ENCODE measurements at regions not wholly inside any gene's neighbourhood (a gene's known extent, or its start where the extent isn't known, plus 50 kb on each side); places are given as distances from the start of the nearest gene placed in this dataset.
A peak's percentile ranks its signal among the peaks of the same experiment; 100 is the strongest.
"Not testable (repeated sequence)": the region's sequence is repeated elsewhere in the genome, so short reads cannot be mapped to it uniquely, and the experiment has no call there.

DNA sequence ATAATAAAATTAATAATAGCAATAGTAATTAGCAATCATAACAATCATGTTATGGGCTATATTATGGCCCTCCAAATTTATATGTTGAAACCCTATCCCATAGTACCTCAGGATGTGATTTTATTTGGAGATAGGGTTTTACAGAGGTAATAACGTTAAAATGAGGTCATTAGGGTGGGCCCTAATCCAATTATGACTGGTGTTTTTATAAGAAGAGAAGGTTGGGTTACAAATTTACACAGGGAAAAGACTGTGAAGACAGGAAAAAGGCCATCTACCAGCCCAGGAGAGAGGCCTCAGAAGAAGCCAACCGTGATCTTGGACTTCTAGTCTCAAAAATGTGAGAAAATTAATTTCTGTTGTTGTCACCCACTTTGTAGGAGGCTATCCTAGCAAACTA is 353.1 kb downstream of the CHL1 start:
- H3K27me3 Mint-ChIP-seq = peaks cover 1% of the 10 kb centered on the region
- no peak overlapping the region for H3K4me3 Mint-ChIP-seq
- H3K36me3 Mint-ChIP-seq = peaks cover 2% of the 10 kb centered on the region
- no peaks in the 10 kb centered on the region for H3K4me1 Mint-ChIP-seq
- peaks cover 2 to 7% (median 3%) of the 10 kb centered on the region in 3 donors for H3K9me3 Mint-ChIP-seq
- H3K27ac Mint-ChIP-seq = no peak overlapping the region

DNA sequence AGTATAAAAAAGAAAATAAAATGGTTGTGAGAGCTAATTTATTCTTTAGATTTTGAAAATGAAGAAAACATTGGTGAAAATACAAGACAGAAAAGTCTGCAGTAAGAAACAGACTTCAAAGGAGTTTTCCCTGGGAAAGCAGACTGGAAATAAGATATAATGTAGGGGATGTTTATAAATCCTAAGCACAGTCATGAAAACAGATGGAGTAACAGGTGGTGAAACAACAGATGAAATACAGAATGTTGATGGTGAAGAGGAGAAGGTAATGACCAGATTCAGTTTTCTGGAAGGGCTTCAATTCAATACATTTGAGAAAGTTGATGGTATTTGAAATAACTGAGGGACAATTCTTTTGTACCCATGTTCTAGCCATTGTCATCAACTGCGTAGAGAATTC is 353.9 kb downstream of the CHL1 start:
- Mint-ChIP-seq H3K4me1 (no peaks in the 10 kb centered on the region), H3K9me3 (peaks cover 2 to 7% (median 3%) of the 10 kb centered on the region in 3 donors), H3K27ac (no peak overlapping the region), H3K4me3 (no peak overlapping the region), H3K27me3 (peaks cover 1% of the 10 kb centered on the region), H3K36me3 (peaks cover 2% of the 10 kb centered on the region)

DNA sequence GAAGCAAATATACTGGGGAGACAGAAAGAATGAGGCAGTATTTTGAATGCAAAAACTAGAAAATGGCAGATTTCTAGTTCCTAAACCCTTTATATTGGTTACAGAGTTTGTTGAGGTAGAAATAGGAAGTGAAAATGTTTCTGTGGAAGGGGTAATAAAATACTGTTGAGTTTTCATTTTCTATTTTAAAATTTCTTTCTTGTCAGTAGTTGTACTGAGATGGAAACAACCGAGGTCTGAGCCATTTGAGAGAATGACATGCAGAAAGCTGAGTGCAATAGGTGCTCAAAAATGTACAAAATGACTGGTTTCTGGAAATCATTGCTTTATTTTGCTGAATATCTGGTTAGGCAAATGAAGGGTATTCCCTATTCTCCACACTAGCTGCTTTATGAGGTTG is 361.4 kb downstream of the CHL1 start:
- peak overlapping the region in 1 of 4 donors; percentile 61 for H3K4me3 Mint-ChIP-seq
- no peaks in the 10 kb centered on the region for H3K36me3 Mint-ChIP-seq
- H3K27me3 Mint-ChIP-seq = no peaks in the 10 kb centered on the region
- peaks cover 8 to 10% (median 10%) of the 10 kb centered on the region in 3 donors for H3K4me1 Mint-ChIP-seq
- H3K9me3 Mint-ChIP-seq = no peaks in the 10 kb centered on the region
- no peak overlapping the region for H3K27ac Mint-ChIP-seq

DNA sequence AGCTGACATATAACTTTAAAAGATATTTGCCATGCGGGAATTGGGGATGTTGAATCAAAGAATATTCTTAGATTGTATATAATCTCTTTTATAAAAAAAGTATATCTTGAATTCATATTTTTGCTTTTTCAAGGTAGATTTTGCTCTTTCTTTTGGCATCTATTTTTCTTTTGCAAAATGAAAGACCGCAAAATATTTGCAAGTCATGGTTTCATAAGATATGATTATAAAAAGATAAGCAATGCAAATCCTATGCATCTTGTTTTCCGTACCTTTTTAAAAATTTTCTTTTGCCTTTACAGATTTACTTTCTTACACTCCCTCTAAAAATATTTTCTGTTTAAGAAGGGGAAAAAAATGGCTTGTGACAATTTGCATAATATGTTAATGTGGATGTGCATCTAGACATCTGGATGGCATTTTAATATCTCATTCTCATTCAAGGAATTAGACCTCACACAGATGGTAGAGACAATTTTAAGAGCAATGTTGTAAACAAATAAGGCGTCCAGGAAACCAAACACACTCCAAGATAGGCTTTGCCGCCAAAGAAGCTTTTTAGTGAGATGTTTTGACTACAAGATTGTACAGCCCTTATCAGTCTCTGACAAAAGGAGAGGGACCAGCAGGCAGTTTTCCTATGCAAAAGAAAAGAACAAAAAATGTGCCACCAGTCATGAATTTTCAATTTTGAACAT is 371.1 kb downstream of the CHL1 start:
- Mint-ChIP-seq H3K27ac (no peak overlapping the region), H3K27me3 (no peaks in the 10 kb centered on the region), H3K36me3 (no peaks in the 10 kb centered on the region), H3K4me1 (no peaks in the 10 kb centered on the region), H3K4me3 (no peak overlapping the region), H3K9me3 (no peaks in the 10 kb centered on the region)

DNA sequence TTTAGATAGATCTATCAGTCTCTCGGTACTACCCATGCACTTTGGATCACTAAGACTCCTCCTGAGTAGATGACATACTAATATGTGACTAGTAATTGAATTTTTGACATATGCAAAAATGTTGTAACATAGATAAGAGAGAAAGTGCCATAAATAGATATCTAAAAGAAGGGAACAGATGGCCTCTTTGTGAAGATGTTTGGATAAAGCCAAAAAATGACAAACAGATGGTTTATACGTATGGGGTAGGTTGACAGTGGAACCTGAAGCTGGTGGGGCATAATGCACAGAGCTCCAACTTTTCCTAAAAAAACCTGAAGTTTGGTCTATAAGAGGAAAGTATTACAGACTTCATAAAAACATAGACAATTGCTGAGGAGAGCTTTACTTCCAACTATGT is 383.0 kb downstream of the CHL1 start:
- H3K27ac Mint-ChIP-seq, H3K4me1 Mint-ChIP-seq, H3K9me3 Mint-ChIP-seq, H3K36me3 Mint-ChIP-seq, H3K27me3 Mint-ChIP-seq: not testable (repeated sequence)
- peak overlapping the region in 1 of 4 donors; percentile 37 for H3K4me3 Mint-ChIP-seq

DNA sequence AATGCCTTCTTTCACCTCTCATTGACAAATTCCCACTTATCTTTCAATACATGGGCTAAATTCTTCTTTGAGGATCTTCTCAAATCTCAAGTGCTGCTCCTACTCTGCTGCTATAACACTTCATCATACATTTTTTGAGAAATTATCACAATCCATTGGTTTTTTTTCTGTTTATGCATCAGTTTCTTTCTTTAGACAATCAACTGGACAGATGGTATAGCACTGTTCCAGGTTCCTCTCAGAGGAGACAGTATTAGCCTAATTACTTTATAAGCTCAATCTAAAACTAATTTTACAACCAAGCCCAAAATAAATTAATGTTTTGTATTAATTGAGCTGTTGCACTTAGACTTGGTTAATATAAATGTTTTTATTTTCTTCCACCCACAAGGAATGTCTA is 392.5 kb downstream of the CHL1 start:
- not testable (repeated sequence) for H3K27ac Mint-ChIP-seq, H3K27me3 Mint-ChIP-seq, H3K36me3 Mint-ChIP-seq, H3K4me3 Mint-ChIP-seq, H3K9me3 Mint-ChIP-seq, H3K4me1 Mint-ChIP-seq

DNA sequence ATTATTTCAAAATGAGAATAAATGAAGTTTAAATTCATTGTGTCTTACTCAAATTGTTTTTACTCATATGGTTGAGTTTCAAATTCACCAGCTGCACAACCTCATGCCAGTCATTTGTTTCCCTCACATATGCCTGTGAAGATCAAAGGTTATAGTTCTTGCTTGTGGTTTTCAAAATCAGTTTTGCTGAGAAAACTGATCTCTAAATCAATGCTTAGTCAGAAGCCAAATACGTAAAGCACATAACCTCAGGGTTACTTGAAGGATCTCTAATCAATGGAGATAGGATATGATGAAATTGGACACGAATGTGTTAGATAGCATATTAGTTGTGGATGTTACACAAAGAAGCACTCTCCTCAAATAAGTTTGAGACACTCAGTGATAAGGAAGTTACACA is 400.7 kb downstream of the CHL1 start:
- H3K36me3 Mint-ChIP-seq, H3K4me3 Mint-ChIP-seq, H3K27ac Mint-ChIP-seq, H3K4me1 Mint-ChIP-seq, H3K9me3 Mint-ChIP-seq, H3K27me3 Mint-ChIP-seq: not testable (repeated sequence)

DNA sequence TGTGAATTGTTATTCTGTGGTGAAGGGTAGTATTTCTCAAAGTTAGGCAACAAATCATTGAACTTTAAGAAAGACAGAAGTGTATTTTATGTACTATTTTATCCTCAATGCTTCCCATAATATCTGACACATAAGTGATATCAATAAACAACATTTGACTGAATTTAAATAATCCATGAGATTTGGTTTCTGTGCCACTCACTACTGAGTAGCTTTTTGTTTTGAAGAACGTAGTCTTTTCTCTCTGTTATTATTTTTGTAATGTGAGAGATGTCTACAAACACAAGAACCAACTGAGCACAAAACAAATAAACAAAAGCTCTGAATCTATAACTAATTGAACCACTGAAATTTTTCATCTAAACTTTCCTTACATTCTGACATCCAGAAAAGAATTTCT is 401.2 kb downstream of the CHL1 start:
- H3K4me3 Mint-ChIP-seq, H3K36me3 Mint-ChIP-seq, H3K27ac Mint-ChIP-seq, H3K4me1 Mint-ChIP-seq, H3K27me3 Mint-ChIP-seq, H3K9me3 Mint-ChIP-seq: not testable (repeated sequence)

DNA sequence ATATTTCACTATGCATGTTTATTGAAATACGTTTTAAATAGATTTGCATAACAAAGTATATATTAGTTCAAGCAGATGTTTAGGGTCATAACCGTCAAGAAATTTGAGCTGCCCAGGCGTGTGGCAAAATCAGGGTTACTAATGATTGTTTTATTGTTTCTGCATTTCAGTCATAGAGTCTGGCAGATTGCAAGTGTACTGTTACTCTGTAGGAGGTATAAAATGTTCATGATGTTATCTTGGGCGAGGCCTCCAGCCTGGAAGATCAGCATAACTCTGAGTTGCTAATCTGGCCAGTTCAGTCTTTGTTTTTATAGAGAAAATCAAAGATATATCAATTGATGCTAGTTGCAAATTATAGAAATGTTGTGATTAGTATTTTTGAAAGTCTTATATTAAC is 410.9 kb downstream of the CHL1 start:
- not testable (repeated sequence) for H3K4me1 Mint-ChIP-seq, H3K27ac Mint-ChIP-seq, H3K36me3 Mint-ChIP-seq, H3K9me3 Mint-ChIP-seq, H3K4me3 Mint-ChIP-seq, H3K27me3 Mint-ChIP-seq

DNA sequence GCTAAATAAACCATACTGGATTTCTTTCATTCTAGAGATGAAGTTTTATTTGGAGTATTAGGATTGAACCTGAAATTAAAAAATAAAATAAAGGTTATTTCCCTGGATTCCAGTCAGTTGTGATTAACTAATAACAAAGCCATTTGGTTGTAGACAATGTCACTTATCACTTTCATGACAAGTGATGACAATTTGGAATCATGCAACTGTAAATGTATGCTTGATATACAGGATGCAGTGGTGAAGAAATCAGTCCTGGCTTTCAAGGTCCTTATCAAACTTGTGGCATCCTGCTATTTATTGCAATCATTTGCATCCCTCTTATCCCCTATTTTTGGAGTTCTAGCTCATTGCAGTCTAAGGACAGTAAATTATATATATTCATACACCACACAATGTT is 425.2 kb downstream of the CHL1 start:
- peaks cover 2% of the 10 kb centered on the region for H3K36me3 Mint-ChIP-seq
- H3K9me3 Mint-ChIP-seq = peaks cover 0 to 1% (median 0%) of the 10 kb centered on the region in 3 donors
- H3K4me1 Mint-ChIP-seq = no peaks in the 10 kb centered on the region
- H3K4me3 Mint-ChIP-seq = no peak overlapping the region
- no peak overlapping the region for H3K27ac Mint-ChIP-seq
- no peaks in the 10 kb centered on the region for H3K27me3 Mint-ChIP-seq

DNA sequence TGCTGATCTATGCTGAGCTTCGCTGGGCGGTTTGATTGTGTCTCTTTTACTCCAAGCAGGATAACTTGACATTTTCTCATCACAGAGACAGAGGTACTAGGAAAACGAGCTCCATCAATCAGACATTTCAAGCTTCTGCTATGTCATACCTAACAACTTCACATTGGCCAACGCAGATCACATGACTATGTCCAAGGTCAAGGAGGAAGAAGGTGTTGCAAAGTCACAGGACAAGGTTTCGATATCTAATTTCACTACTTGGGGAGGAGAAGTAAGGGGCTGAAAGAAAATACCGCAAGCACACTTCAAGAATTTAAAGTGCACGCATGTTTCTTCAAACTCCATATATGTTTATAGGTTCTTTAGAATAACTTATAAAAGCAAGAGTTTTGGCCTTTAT is 425.8 kb downstream of the CHL1 start:
- Mint-ChIP-seq H3K4me3 (no peak overlapping the region), H3K36me3 (peaks cover 1% of the 10 kb centered on the region), H3K4me1 (no peaks in the 10 kb centered on the region), H3K27ac (no peak overlapping the region), H3K9me3 (peaks cover 0 to 1% (median 0%) of the 10 kb centered on the region in 3 donors), H3K27me3 (no peaks in the 10 kb centered on the region)

DNA sequence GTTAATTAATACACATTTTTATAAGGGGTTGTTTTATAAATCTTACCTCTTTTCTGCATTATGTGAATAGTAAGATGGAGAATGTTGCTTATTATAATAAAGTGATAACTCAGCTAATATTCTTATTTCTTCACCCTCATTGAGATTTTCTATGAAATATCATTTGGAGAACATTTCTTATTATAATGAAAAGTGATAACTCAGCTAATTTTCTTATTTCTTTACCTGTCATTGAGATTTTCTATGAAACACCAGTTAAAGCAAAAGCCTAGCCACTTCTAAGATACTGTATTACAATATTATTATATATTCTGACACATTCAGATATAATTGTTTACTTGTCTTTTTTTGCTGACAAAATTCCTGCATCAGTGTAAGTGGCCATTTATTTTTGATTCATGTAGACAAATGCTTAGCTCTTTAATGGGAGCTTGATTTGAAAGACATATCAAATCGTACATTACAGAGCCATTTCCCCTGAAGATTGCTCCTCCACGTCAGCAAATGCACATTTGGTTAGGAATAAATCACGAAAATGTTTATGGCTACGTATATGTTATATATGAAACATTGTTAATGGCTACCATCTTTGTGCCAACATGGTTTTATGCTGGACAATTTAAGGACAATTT is 427.5 kb downstream of the CHL1 start:
- Mint-ChIP-seq H3K36me3 (no peaks in the 10 kb centered on the region), H3K27ac (no peak overlapping the region), H3K9me3 (peaks cover 0 to 1% (median 0%) of the 10 kb centered on the region in 3 donors), H3K4me1 (no peaks in the 10 kb centered on the region), H3K4me3 (no peak overlapping the region), H3K27me3 (no peaks in the 10 kb centered on the region)

DNA sequence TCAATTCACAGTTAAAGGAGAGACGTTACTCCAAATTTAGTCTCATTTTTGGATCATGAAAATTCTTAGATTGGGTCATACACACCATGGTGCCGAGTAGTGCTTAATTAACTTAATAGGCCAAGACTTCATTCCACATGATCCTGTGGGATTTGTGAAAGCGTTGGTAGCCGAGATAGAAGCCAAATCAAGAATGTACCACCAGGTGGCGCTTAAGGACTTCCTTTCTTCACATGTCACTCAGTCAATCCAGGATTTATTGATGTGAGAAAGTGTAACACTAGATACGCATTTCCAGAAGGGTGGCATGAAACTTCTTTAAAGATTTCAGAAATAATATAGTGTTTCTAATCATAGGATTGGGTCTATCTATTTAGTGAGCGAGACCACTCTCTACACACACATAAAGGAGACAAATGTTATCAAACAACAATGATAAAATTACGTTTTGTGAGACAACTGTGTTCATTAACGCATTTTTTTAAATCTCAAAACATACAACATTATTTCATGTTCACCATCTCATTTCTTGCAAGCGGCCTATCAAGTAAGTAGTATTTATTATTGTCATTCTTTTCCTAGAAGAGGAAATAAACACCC is 436.1 kb downstream of the CHL1 start:
- Mint-ChIP-seq H3K36me3 (no peaks in the 10 kb centered on the region), H3K9me3 (no peaks in the 10 kb centered on the region), H3K27ac (no peak overlapping the region), H3K27me3 (peaks cover 4% of the 10 kb centered on the region), H3K4me3 (no peak overlapping the region), H3K4me1 (no peaks in the 10 kb centered on the region)

DNA sequence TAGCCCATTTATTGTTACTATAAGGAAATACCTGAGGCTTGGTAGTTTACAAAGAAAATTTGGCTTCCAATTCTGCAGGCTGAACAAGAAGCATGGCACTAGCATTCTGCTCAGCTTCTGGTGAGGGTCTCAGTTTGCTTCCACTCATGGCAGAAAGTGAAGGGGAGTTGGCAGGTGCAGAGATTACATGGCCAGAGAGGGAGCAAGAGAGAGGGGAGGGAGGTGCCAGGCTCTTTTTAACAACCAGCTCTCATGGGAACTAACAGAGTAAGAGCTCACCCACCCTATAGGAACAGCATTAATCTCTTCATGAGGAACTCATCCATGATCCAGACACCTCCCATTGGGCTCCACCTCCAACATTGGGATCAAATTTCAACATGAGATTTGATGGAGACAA is 437.9 kb downstream of the CHL1 start:
- no peak overlapping the region for H3K27ac Mint-ChIP-seq

DNA sequence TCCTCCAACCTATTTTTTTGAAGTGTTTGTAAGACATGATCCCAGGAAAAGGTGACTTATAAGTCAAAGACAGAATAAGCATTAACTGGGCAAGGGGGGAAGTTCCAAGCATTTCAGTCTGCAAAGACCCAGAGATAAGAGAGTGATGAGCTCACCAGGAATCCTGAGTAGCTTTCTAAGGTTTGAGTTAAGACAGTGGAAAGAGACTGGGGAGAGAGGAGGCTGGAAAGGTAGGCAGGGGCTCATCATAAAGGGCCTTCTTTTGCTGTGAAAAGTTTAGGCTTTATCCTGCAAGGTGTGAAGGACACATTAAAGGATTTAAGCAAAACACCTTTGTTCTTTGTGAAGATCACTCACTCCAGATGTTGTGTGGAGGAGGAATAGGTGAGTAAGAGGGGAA is 438.8 kb downstream of the CHL1 start:
- no peaks in the 10 kb centered on the region for H3K4me1 Mint-ChIP-seq
- H3K9me3 Mint-ChIP-seq = no peaks in the 10 kb centered on the region
- H3K27me3 Mint-ChIP-seq = peaks cover 4% of the 10 kb centered on the region
- H3K4me3 Mint-ChIP-seq = no peak overlapping the region
- H3K27ac Mint-ChIP-seq = no peak overlapping the region
- H3K36me3 Mint-ChIP-seq = no peaks in the 10 kb centered on the region

More for the DNA sequence above, 437.9 kb downstream of the CHL1 start:
- peaks cover 4% of the 10 kb centered on the region for H3K27me3 Mint-ChIP-seq
- no peaks in the 10 kb centered on the region for H3K36me3 Mint-ChIP-seq
- H3K9me3 Mint-ChIP-seq = no peaks in the 10 kb centered on the region
- H3K4me1 Mint-ChIP-seq = no peaks in the 10 kb centered on the region
- no peak overlapping the region for H3K4me3 Mint-ChIP-seq

DNA sequence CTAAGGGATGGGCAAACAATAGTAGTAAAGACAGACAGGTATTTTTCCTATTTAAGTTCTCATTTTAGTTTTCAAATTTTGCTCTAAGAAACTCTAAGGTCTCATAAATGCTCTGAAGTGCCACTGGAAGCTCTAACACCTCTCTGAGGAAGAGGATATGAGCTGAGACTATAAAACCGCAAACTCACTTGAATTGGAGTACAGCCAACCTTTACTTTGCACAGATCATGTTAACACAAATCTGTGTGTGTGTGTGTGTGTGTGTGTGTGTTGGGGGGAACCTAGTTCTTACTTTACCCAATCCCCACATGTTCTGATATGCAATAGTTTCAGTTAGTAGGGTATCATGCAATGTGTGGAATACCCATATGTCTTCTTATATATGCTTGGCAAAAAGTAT is 446.8 kb downstream of the CHL1 start:
- Mint-ChIP-seq H3K4me3 (no peak overlapping the region), H3K36me3 (no peaks in the 10 kb centered on the region), H3K27me3 (no peaks in the 10 kb centered on the region), H3K27ac (no peak overlapping the region), H3K4me1 (no peaks in the 10 kb centered on the region), H3K9me3 (peaks cover 0 to 2% (median 0%) of the 10 kb centered on the region in 3 donors)
